HG03342 (cell line): ENCODE measurements at regions not wholly inside any gene's neighbourhood (a gene's known extent, or its start where the extent isn't known, plus 50 kb on each side); places are given as distances from the start of the nearest gene placed in this dataset.
"Not testable (repeated sequence)": the region's sequence is repeated elsewhere in the genome, so short reads cannot be mapped to it uniquely, and the experiment has no call there.

ENCODE experiments used
- ATAC-seq: cut with Tn5 transposase; IDR thresholded peaks from one replicate; pipeline ENCODE4 v1.9.1; 2021; ENCODE audit warnings: mild to moderate bottlenecking, moderate library complexity; ENCODE audit not compliant: unreplicated experiment

GRCh38 chr15:59791755-59792154 is 102.6 kb upstream of the BNIP2 start:
- ATAC-seq = no peak

- no peak for ATAC-seq
Observed at GRCh38 chr15:59791079-59791478, 102.0 kb upstream of the BNIP2 start.

- not testable (repeated sequence) for ATAC-seq
Observed at GRCh38 chr15:59786466-59786865, 97.3 kb upstream of the BNIP2 start.

- not testable (repeated sequence) for ATAC-seq
Observed at GRCh38 chr15:59785981-59786380, 96.9 kb upstream of the BNIP2 start.

- ATAC-seq = not testable (repeated sequence)
Observed at GRCh38 chr15:59783774-59784520, 94.8 kb upstream of the BNIP2 start.

- no peak for ATAC-seq
Observed at GRCh38 chr15:59779110-59779509, 90.0 kb upstream of the BNIP2 start.

GRCh38 chr15:59764775-59765174 is 75.7 kb upstream of the BNIP2 start:
- no peak for ATAC-seq

GRCh38 chr15:59762558-59762957 is 73.4 kb upstream of the BNIP2 start:
- no peak for ATAC-seq

GRCh38 chr15:59760256-59760655 is 71.1 kb upstream of the BNIP2 start:
- ATAC-seq = not testable (repeated sequence)

GRCh38 chr15:59751552-59752413 is 62.7 kb upstream of the BNIP2 start:
- no peak for ATAC-seq

- no peak for ATAC-seq
Observed at GRCh38 chr15:59746777-59747176, 57.7 kb upstream of the BNIP2 start.

- no peak for ATAC-seq
Observed at GRCh38 chr15:59741274-59741906, 52.3 kb upstream of the BNIP2 start.

GRCh38 chr15:59739557-59740186 is 50.6 kb upstream of the BNIP2 start:
- no peak for ATAC-seq
